Smooth muscle cell (in vitro differentiated cells): ENCODE measurements at regions not wholly inside any gene's neighbourhood (a gene's known extent, or its start where the extent isn't known, plus 50 kb on each side); places are given as distances from the start of the nearest gene placed in this dataset.

Source experiments
- DNase-seq: peaks from one replicate; lab custom pipeline; 2025; ENCODE audit not compliant: unreplicated experiment; lab: John Stamatoyannopoulos, UW
- H2AFZ ChIP-seq: fragments of 200-600 bp; sonication (generic); 2 replicates; pipeline ENCODE4 v1.6.0; 2016; ENCODE audit warnings: antibody characterized with exemption, low read depth, mild to moderate bottlenecking
- H3F3A ChIP-seq: fragments of 200-600 bp; sonication (generic); 2 replicates; pipeline ENCODE4 v1.6.0; 2017; ENCODE audit warnings: antibody characterized with exemption, low read depth
- H3K27ac ChIP-seq: fragments of 200-600 bp; sonication (generic); 2 replicates; pipeline ENCODE4 v1.5.1; 2016; ENCODE audit warnings: low read depth, mild to moderate bottlenecking
- H3K27me3 ChIP-seq: fragments of 200-600 bp; sonication (generic); 2 replicates; pipeline ENCODE4 v1.6.1; 2016; ENCODE audit warnings: low read depth, mild to moderate bottlenecking
- H3K36me3 ChIP-seq: fragments of 200-600 bp; sonication (generic); 2 replicates; pipeline ENCODE4 v1.5.1; 2016; ENCODE audit warnings: low read depth
- H3K4me1 ChIP-seq: fragments of 200-600 bp; sonication (generic); 2 replicates; pipeline ENCODE4 v1.5.1; 2016; ENCODE audit warnings: low read depth
- H3K4me2 ChIP-seq: fragments of 200-600 bp; sonication (generic); 2 replicates; pipeline ENCODE4 v1.6.0; 2016; ENCODE audit warnings: mild to moderate bottlenecking
- H3K4me3 ChIP-seq: fragments of 200-600 bp; sonication (generic); 2 replicates; pipeline ENCODE4 v1.5.1; 2016; ENCODE audit warnings: mild to moderate bottlenecking
- H3K79me2 ChIP-seq: fragments of 200-600 bp; sonication (generic); 2 replicates; pipeline ENCODE4 v1.6.0; 2016; ENCODE audit warnings: low read depth, mild to moderate bottlenecking
- H3K9ac ChIP-seq: fragments of 200-600 bp; sonication (generic); 2 replicates; pipeline ENCODE4 v1.6.0; 2016; ENCODE audit warnings: low read depth
- H3K9me3 ChIP-seq: fragments of 200-600 bp; sonication (generic); replicated peaks from 2 replicates; pipeline ENCODE4 v1.5.1; 2016; ENCODE audit warnings: low read depth
- H4K20me1 ChIP-seq: fragments of 200-600 bp; sonication (generic); 2 replicates; pipeline ENCODE4 v1.6.0; 2016; ENCODE audit warnings: low read depth
- CTCF ChIP-seq: fragments of 200-600 bp; sonication (generic); IDR thresholded peaks from 2 replicates; pipeline ENCODE4 v1.5.1; 2017; ENCODE audit warnings: borderline replicate concordance, mild to moderate bottlenecking, antibody characterized with exemption; ENCODE audit not compliant: insufficient read depth, poor library complexity, severe bottlenecking
- WGBS: methylation state at CpG from one replicate; pipeline ENCODE4 v1.1.7; 2016; ENCODE audit warnings: low lambda C conversion rate; 5-methylcytosine and 5-hydroxymethylcytosine counted together

GRCh38 chr17:11029791-11030190, 191.9 kb upstream of the PIRT start:
- Histone ChIP-seq H2AFZ (no peak overlapping the region), H3K36me3 (no peaks in the 10 kb centered on the region), H3K27ac (no peak overlapping the region), H3K9ac (no peak overlapping the region), H3F3A (no peaks in the 10 kb centered on the region), H3K4me1 (no peaks in the 10 kb centered on the region), H3K79me2 (no peaks in the 10 kb centered on the region), H4K20me1 (no peaks in the 10 kb centered on the region), H3K4me3 (no peak overlapping the region), H3K9me3 (no peaks in the 10 kb centered on the region), H3K4me2 (no peak overlapping the region), H3K27me3 (no peaks in the 10 kb centered on the region)
- DNase-seq, result no peak
- 93% methylated on average over 3 of the region's 3 CpGs for WGBS
- no peak for TF ChIP-seq CTCF

- Histone ChIP-seq H3K79me2 (no peaks in the 10 kb centered on the region), H3K4me1 (no peaks in the 10 kb centered on the region), H2AFZ (no peak overlapping the region), H4K20me1 (no peaks in the 10 kb centered on the region), H3F3A (no peaks in the 10 kb centered on the region), H3K4me2 (no peak overlapping the region), H3K36me3 (no peaks in the 10 kb centered on the region), H3K27ac (no peak overlapping the region), H3K4me3 (no peak overlapping the region), H3K9me3 (no peaks in the 10 kb centered on the region), H3K9ac (no peak overlapping the region), H3K27me3 (no peaks in the 10 kb centered on the region)
- 54% methylated on average over 3 of the region's 3 CpGs for WGBS
- TF ChIP-seq CTCF, result no peak
- no peak for DNase-seq
Observed at GRCh38 chr17:11028349-11028748, 190.5 kb upstream of the PIRT start.

- H3K27ac ChIP-seq, result no peak overlapping the region
- no peaks in the 10 kb centered on the region for H4K20me1 ChIP-seq
- no peak overlapping the region for H3K4me2 ChIP-seq
- no peak for TF ChIP-seq CTCF
- no peak overlapping the region for H3K4me3 ChIP-seq
- no peaks in the 10 kb centered on the region for H3K36me3 ChIP-seq
- H2AFZ ChIP-seq, result no peak overlapping the region
- no peaks in the 10 kb centered on the region for H3K27me3 ChIP-seq
- WGBS, result 89% methylated on average over 2 of the region's 2 CpGs
- no peaks in the 10 kb centered on the region for H3K79me2 ChIP-seq
- no peaks in the 10 kb centered on the region for H3F3A ChIP-seq
- no peaks in the 10 kb centered on the region for H3K4me1 ChIP-seq
- H3K9me3 ChIP-seq, result no peaks in the 10 kb centered on the region
- DNase-seq, result no peak
- H3K9ac ChIP-seq, result no peak overlapping the region
Observed at GRCh38 chr17:11026903-11027302, 189.0 kb upstream of the PIRT start.

GRCh38 chr17:11023639-11024479, 186.0 kb upstream of the PIRT start:
- TF ChIP-seq CTCF, result no peak
- DNase-seq, result no peak
- 70% methylated on average over 5 of the region's 5 CpGs for WGBS

More at GRCh38 chr17:11023639-11024479, 186.0 kb upstream of the PIRT start:
- no peaks in the 10 kb centered on the region for H4K20me1 ChIP-seq
- no peak overlapping the region for H3K9ac ChIP-seq
- no peak overlapping the region for H2AFZ ChIP-seq
- H3K4me2 ChIP-seq, result no peak overlapping the region
- no peak overlapping the region for H3K27ac ChIP-seq
- H3K79me2 ChIP-seq, result no peaks in the 10 kb centered on the region
- no peaks in the 10 kb centered on the region for H3K27me3 ChIP-seq
- no peaks in the 10 kb centered on the region for H3K9me3 ChIP-seq
- H3F3A ChIP-seq, result no peaks in the 10 kb centered on the region
- no peak overlapping the region for H3K4me3 ChIP-seq
- no peaks in the 10 kb centered on the region for H3K36me3 ChIP-seq
- no peaks in the 10 kb centered on the region for H3K4me1 ChIP-seq
